Cardiac fibroblast (primary cell): ENCODE measurements at regions not wholly inside any gene's neighbourhood (a gene's known extent, or its start where the extent isn't known, plus 50 kb on each side); places are given as distances from the start of the nearest gene placed in this dataset.

Experiments
- DNase-seq, 2 donors: peaks; one replicate each; pipeline versions ENCODE4 v3.0.0 to v3.0.0-alpha.2; 2010; ENCODE audit warnings: low read depth in 2 of 2
- H3K4me3 ChIP-seq, 2 donors: replicated peaks in 1 of 2; 1 replicate in 1 of 2; 2 replicates in 1 of 2; pipeline ENCODE4 v1.5.1; 2011; ENCODE audit warnings: low read depth in 2 of 2, low read length in 2 of 2, mild to moderate bottlenecking in 2 of 2, moderate library complexity in 1 of 2
- CTCF ChIP-seq: IDR thresholded peaks from one replicate; pipeline ENCODE4 v1.5.1; 2011; ENCODE audit warnings: low read depth, mild to moderate bottlenecking, low read length, inconsistent platforms

- H3K4me3 ChIP-seq, result no peak overlapping the region
- peak; percentile 26 for TF ChIP-seq CTCF
- DNase-seq, result no peak
Observed at GRCh38 chr18:22283116-22283395, 113.7 kb downstream of the GATA6 start.

- peak; percentile 11 for TF ChIP-seq CTCF
- DNase-seq, result peak; percentile 97 to 98
- no peak overlapping the region for H3K4me3 ChIP-seq
Observed at GRCh38 chr18:22282311-22283115, 113.1 kb downstream of the GATA6 start.

GRCh38 chr18:22280453-22280750, 111.0 kb downstream of the GATA6 start:
- TF ChIP-seq CTCF, result no peak
- DNase-seq, result no peak
- no peak overlapping the region for H3K4me3 ChIP-seq

GRCh38 chr18:22279741-22280452, 110.5 kb downstream of the GATA6 start:
- TF ChIP-seq CTCF, result no peak
- H3K4me3 ChIP-seq, result no peak overlapping the region
- peak; percentile 17 to 73 for DNase-seq

- DNase-seq, result no peak
- H3K4me3 ChIP-seq, result no peak overlapping the region
- TF ChIP-seq CTCF, result no peak
Observed at GRCh38 chr18:22278798-22279197, 109.4 kb downstream of the GATA6 start.

GRCh38 chr18:22277758-22278157, 108.4 kb downstream of the GATA6 start:
- H3K4me3 ChIP-seq, result no peak overlapping the region
- DNase-seq, result peak; percentile 70 to 89
- no peak for TF ChIP-seq CTCF
